B cell (primary cell): ENCODE measurements at regions not wholly inside any gene's neighbourhood (a gene's known extent, or its start where the extent isn't known, plus 50 kb on each side); places are given as distances from the start of the nearest gene placed in this dataset.

ENCODE experiments used
- ATAC-seq: fragments of 200-7000 bp; cut with Tn5 transposase; one replicate; pipeline ENCODE4 v1.10.0; 2021; ENCODE audit warnings: low read depth, mild to moderate bottlenecking, moderate number of reproducible peaks, moderate library complexity
- CTCF ChIA-PET: fragments of 350-600 bp; sonication (Branson Sonifier 250); formaldehyde crosslinking; loops from one replicate; lab custom pipeline; 2021; ENCODE audit warnings: antibody characterized with exemption, inconsistent platforms; lab: Charles Lee
- POLR2A ChIA-PET: fragments of 350-600 bp; sonication (Branson Sonifier 250); formaldehyde crosslinking; loops from one replicate; lab custom pipeline; 2021; ENCODE audit warnings: antibody characterized with exemption; lab: Charles Lee
- DNase-seq: peaks from one replicate; pipeline ENCODE4 v3.0.0; 2013
- H2AFZ ChIP-seq: 2 replicates; pipeline ENCODE4 v1.6.1; 2012; ENCODE audit warnings: mild to moderate bottlenecking, low read depth, low read length; ENCODE audit not compliant: insufficient read depth, poor library complexity, severe bottlenecking
- H3K27ac ChIP-seq, 2 donors: 1 replicate in 1 of 2; 2 replicates in 1 of 2; pipeline ENCODE4 v1.5.1; 2012 to 2013; ENCODE audit warnings: low read length in 2 of 2, mild to moderate bottlenecking in 2 of 2, moderate library complexity in 1 of 2
- H3K27me3 ChIP-seq, 4 experiments: fragments of 200-600 bp in 1 of 4; sonication (generic) in 1 of 4; replicated peaks in 1 of 4; 1 replicate in 2 of 4; 2 replicates in 2 of 4; pipeline versions ENCODE4 v1.6.1 to v1.7.0; 2013 to 2016; ENCODE audit warnings: low read length in 3 of 4, mild to moderate bottlenecking in 2 of 4, mixed read lengths in 1 of 4, moderate library complexity in 1 of 4; ENCODE audit not compliant: insufficient read depth in 4 of 4, control insufficient read depth in 3 of 4; ENCODE audit errors: control extremely low read depth in 1 of 4
- H3K36me3 ChIP-seq, 2 experiments: replicated peaks in 1 of 2; 1 replicate in 1 of 2; 2 replicates in 1 of 2; pipeline versions ENCODE4 v1.6.1 to v1.7.1; 2013; ENCODE audit warnings: low read length in 1 of 2; ENCODE audit not compliant: insufficient read depth in 2 of 2, control insufficient read depth in 1 of 2; ENCODE audit errors: control extremely low read depth in 1 of 2, extremely low read depth in 1 of 2
- H3K4me1 ChIP-seq, 2 donors: fragments of 200-600 bp in 1 of 2; sonication (generic) in 1 of 2; 1 replicate in 1 of 2; 2 replicates in 1 of 2; pipeline versions ENCODE4 v1.5.1 to v1.6.1; 2013 to 2017; ENCODE audit warnings: low read length in 2 of 2; ENCODE audit not compliant: control insufficient read depth in 2 of 2, insufficient read depth in 2 of 2
- H3K4me2 ChIP-seq: replicated peaks from 2 replicates; pipeline ENCODE3; 2012; ENCODE audit warnings: mild to moderate bottlenecking, low read depth, low read length; ENCODE audit not compliant: poor library complexity, severe bottlenecking
- H3K4me3 ChIP-seq, 5 experiments: fragments of 200-600 bp in 1 of 5; sonication (generic) in 1 of 5; 1 replicate in 3 of 5; 2 replicates in 2 of 5; pipeline versions ENCODE4 v1.5.1 to v1.7.0; 2011 to 2016; ENCODE audit warnings: low read length in 4 of 5, mild to moderate bottlenecking in 4 of 5, low read depth in 2 of 5, control low read depth in 1 of 5, moderate library complexity in 1 of 5; ENCODE audit not compliant: insufficient read depth in 1 of 5; ENCODE audit errors: control extremely low read depth in 1 of 5, extremely low read depth in 1 of 5
- H3K79me2 ChIP-seq: fragments of 200-600 bp; sonication (generic); one replicate; pipeline ENCODE4 v1.6.0; 2016; ENCODE audit warnings: low read length; ENCODE audit not compliant: control insufficient read depth, insufficient read depth
- H3K9ac ChIP-seq: fragments of 200-600 bp; sonication (generic); 2 replicates; pipeline ENCODE4 v1.6.1; 2017; ENCODE audit warnings: mild to moderate bottlenecking, low read length, moderate library complexity
- H3K9me3 ChIP-seq, 3 donors: one replicate each; pipeline versions ENCODE4 v1.6.1 to v1.7.1; 2013; ENCODE audit warnings: low read length in 2 of 3; ENCODE audit not compliant: control insufficient read depth in 2 of 3, insufficient read depth in 1 of 3; ENCODE audit errors: control extremely low read depth in 1 of 3
- H4K20me1 ChIP-seq: 2 replicates; pipeline ENCODE4 v1.6.0; 2012; ENCODE audit warnings: mild to moderate bottlenecking, low read length; ENCODE audit not compliant: insufficient read depth, control insufficient read depth, poor library complexity, severe bottlenecking
- H3K27ac Mint-ChIP-seq: one replicate; pipeline ENCODE4 v1.8.0; 2021; ENCODE audit warnings: mixed read lengths
- H3K27me3 Mint-ChIP-seq: one replicate; pipeline ENCODE4 v1.8.0; 2021; ENCODE audit warnings: mixed read lengths
- H3K4me1 Mint-ChIP-seq: one replicate; pipeline ENCODE4 v1.8.0; 2021; ENCODE audit warnings: mixed read lengths
- H3K4me3 Mint-ChIP-seq: one replicate; pipeline ENCODE4 v1.8.0; 2021; ENCODE audit warnings: mixed read lengths
- H3K9me3 Mint-ChIP-seq: one replicate; pipeline ENCODE4 v1.8.0; 2022; ENCODE audit warnings: mixed read lengths; ENCODE audit not compliant: insufficient read depth
- EZH2 ChIP-seq: IDR thresholded peaks from 2 replicates; pipeline ENCODE4 v1.6.1; 2012; ENCODE audit warnings: borderline replicate concordance, low read depth, mild to moderate bottlenecking, moderate library complexity, low read length; ENCODE audit not compliant: insufficient read depth, poor library complexity, severe bottlenecking
- WGBS: methylation state at CpG from one replicate; pipeline ENCODE4 v1.1.5; 2013; ENCODE audit warnings: missing lambda C conversion rate; ENCODE audit not compliant: insufficient coverage; 5-methylcytosine and 5-hydroxymethylcytosine counted together
- intact Hi-C: fragments of 100-400 bp; cut with micrococcal nuclease; formaldehyde crosslinking; loops from one replicate; pipeline ENCODE4 v1.10.0; 2022
- TF ChIP-seq, protein P1 (sequence below): fragments of 200-600 bp; IDR thresholded peaks from one replicate; pipeline ENCODE4 v1.8.0; 2022; ENCODE audit warnings: antibody characterized with exemption, mild to moderate bottlenecking

DNA sequence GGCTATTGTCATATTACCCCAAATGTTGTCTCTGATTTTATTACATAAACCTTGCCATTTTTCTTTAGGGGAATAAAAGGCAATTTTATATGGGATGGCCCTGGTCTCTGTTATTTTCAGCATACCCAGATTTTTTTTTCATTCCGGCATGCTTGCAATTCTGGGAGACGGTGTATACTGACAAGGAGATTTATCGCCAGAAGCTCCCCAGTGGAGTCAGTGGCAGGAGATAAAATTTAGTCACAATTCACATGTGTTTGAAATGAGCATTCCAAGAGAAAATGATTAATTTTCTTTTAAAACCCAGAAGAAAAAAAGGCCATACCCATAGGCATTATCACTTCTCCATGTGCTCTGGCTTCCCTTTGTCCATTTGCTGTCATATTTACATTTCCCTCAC lies 250.8 kb upstream of the RSPO3 start:
- Mint-ChIP-seq H3K4me3 (no peak overlapping the region), H3K9me3 (no peaks in the 10 kb centered on the region), H3K27ac (no peak overlapping the region), H3K4me1 (no peaks in the 10 kb centered on the region), H3K27me3 (no peaks in the 10 kb centered on the region)
- Histone ChIP-seq H3K36me3 (no peaks in the 10 kb centered on the region), H3K9ac (no peak overlapping the region), H3K4me3 (no peak overlapping the region), H4K20me1 (no peaks in the 10 kb centered on the region), H3K4me1 (no peaks in the 10 kb centered on the region), H3K27ac (no peak overlapping the region), H3K9me3 (no peaks in the 10 kb centered on the region), H2AFZ (no peak overlapping the region), H3K79me2 (no peaks in the 10 kb centered on the region), H3K4me2 (no peak overlapping the region), H3K27me3 (no peaks in the 10 kb centered on the region)
- POLR2A ChIA-PET, result no interaction called here
- CTCF ChIA-PET, result no interaction called here
- DNase-seq, result no peak
- ATAC-seq, result no peak
- 100% methylated on average over 1 of the region's 3 CpGs for WGBS
- TF ChIP-seq, protein P1, sequence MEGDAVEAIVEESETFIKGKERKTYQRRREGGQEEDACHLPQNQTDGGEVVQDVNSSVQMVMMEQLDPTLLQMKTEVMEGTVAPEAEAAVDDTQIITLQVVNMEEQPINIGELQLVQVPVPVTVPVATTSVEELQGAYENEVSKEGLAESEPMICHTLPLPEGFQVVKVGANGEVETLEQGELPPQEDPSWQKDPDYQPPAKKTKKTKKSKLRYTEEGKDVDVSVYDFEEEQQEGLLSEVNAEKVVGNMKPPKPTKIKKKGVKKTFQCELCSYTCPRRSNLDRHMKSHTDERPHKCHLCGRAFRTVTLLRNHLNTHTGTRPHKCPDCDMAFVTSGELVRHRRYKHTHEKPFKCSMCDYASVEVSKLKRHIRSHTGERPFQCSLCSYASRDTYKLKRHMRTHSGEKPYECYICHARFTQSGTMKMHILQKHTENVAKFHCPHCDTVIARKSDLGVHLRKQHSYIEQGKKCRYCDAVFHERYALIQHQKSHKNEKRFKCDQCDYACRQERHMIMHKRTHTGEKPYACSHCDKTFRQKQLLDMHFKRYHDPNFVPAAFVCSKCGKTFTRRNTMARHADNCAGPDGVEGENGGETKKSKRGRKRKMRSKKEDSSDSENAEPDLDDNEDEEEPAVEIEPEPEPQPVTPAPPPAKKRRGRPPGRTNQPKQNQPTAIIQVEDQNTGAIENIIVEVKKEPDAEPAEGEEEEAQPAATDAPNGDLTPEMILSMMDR, result no peak
- no peak for TF ChIP-seq EZH2
- intact Hi-C loops, result no loop called here

DNA sequence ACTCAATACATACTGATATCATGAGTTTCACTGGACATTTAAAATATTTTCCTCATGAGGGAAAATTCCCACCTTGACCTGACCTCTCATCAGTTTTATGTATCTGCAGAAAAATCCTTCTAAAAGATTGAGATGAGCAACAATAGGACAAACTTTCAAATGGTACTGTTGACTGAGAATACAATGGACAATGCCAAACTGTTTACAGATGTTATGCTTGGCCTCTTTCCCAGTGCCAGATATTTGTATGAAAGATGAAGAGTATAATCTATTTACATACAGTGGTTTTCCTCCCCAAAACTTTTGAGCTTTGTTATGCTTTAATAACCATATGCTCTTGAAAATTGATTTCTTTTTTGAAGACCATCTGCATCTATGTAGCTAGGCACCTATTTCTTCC lies 245.1 kb upstream of the RSPO3 start:
- CTCF ChIA-PET, result no interaction called here

More for the DNA sequence above, 245.1 kb upstream of the RSPO3 start:
- Histone ChIP-seq H3K9ac (no peak overlapping the region), H3K27me3 (no peaks in the 10 kb centered on the region), H3K36me3 (no peaks in the 10 kb centered on the region), H3K79me2 (no peaks in the 10 kb centered on the region), H3K9me3 (no peaks in the 10 kb centered on the region), H3K4me2 (no peak overlapping the region), H3K4me3 (no peak overlapping the region), H4K20me1 (no peaks in the 10 kb centered on the region), H2AFZ (no peak overlapping the region), H3K4me1 (no peaks in the 10 kb centered on the region), H3K27ac (no peak overlapping the region)
- Mint-ChIP-seq H3K27me3 (no peaks in the 10 kb centered on the region), H3K4me3 (no peak overlapping the region), H3K27ac (no peak overlapping the region), H3K4me1 (no peaks in the 10 kb centered on the region), H3K9me3 (no peaks in the 10 kb centered on the region)
- DNase-seq (no peak), ATAC-seq (no peak)
- TF ChIP-seq, protein P1, result no peak
- no peak for TF ChIP-seq EZH2
- intact Hi-C loops, result no loop called here
- POLR2A ChIA-PET, result no interaction called here
